Naive thymus-derived CD4-positive, alpha-beta T cell (primary cell): ENCODE measurements at regions not wholly inside any gene's neighbourhood (a gene's known extent, or its start where the extent isn't known, plus 50 kb on each side); places are given as distances from the start of the nearest gene placed in this dataset.

Experiments used
- ATAC-seq: fragments of 150-1000 bp; cut with Tn5 transposase; 2 replicates; pipeline ENCODE4 v1.10.0; 2021; ENCODE audit warnings: mild to moderate bottlenecking, moderate library complexity
- CTCF ChIA-PET: fragments of 350-600 bp; sonication (Branson Sonifier 250); formaldehyde crosslinking; loops from one replicate; lab custom pipeline; 2021; ENCODE audit warnings: antibody characterized with exemption; lab: Charles Lee
- POLR2A ChIA-PET: fragments of 350-600 bp; sonication (Branson Sonifier 250); formaldehyde crosslinking; loops from one replicate; lab custom pipeline; 2021; ENCODE audit warnings: antibody characterized with exemption, inconsistent platforms; lab: Charles Lee
- DNase-seq, 9 donors: peaks; one replicate each; pipeline versions ENCODE4 v3.0.0 to v3.0.0-alpha.2; 2020 to 2022; ENCODE audit warnings: mixed read lengths in 1 of 9
- H3K27ac ChIP-seq: one replicate; pipeline ENCODE4 v1.7.0; 2013; ENCODE audit warnings: mild to moderate bottlenecking, low read depth, low read length, moderate library complexity
- H3K27me3 ChIP-seq, 2 donors: one replicate each; pipeline ENCODE4 v1.7.0; 2013; ENCODE audit warnings: low read length in 2 of 2, mild to moderate bottlenecking in 2 of 2, moderate library complexity in 2 of 2; ENCODE audit not compliant: control insufficient read depth in 2 of 2, insufficient read depth in 2 of 2
- H3K36me3 ChIP-seq, 3 experiments: 1 replicate in 2 of 3; 2 replicates in 1 of 3; pipeline ENCODE4 v1.7.0; 2013; ENCODE audit warnings: low read length in 3 of 3, mild to moderate bottlenecking in 3 of 3, moderate library complexity in 1 of 3; ENCODE audit not compliant: insufficient read depth in 3 of 3, control insufficient read depth in 2 of 3
- H3K4me1 ChIP-seq, 2 donors: one replicate each; pipeline ENCODE4 v1.7.0; 2013; ENCODE audit warnings: low read length in 2 of 2, mild to moderate bottlenecking in 2 of 2, moderate library complexity in 1 of 2; ENCODE audit not compliant: control insufficient read depth in 2 of 2, insufficient read depth in 2 of 2
- H3K4me3 ChIP-seq: 2 replicates; pipeline ENCODE4 v1.7.0; 2013; ENCODE audit warnings: mild to moderate bottlenecking, low read length
- H3K9me3 ChIP-seq, 3 experiments: 1 replicate in 2 of 3; 2 replicates in 1 of 3; pipeline ENCODE4 v1.7.0; 2013; ENCODE audit warnings: low read length in 3 of 3; ENCODE audit not compliant: control insufficient read depth in 2 of 3
- H3K27ac Mint-ChIP-seq, 9 donors: one replicate each; pipeline ENCODE4 v1.8.0; 2020 to 2022; ENCODE audit warnings: mixed read lengths in 9 of 9, mild to moderate bottlenecking in 8 of 9, moderate library complexity in 5 of 9, inconsistent platforms in 2 of 9
- H3K27me3 Mint-ChIP-seq, 5 donors: one replicate each; pipeline ENCODE4 v1.8.0; 2021 to 2022; ENCODE audit warnings: mixed read lengths in 5 of 5, mild to moderate bottlenecking in 1 of 5
- H3K36me3 Mint-ChIP-seq, 5 donors: one replicate each; pipeline ENCODE4 v1.8.0; 2020 to 2022; ENCODE audit warnings: mixed read lengths in 5 of 5, mild to moderate bottlenecking in 3 of 5, inconsistent platforms in 1 of 5
- H3K4me1 Mint-ChIP-seq, 7 donors: one replicate each; pipeline ENCODE4 v1.8.0; 2020 to 2022; ENCODE audit warnings: mixed read lengths in 7 of 7, mild to moderate bottlenecking in 3 of 7, inconsistent platforms in 1 of 7
- H3K4me3 Mint-ChIP-seq, 10 donors: one replicate each; pipeline ENCODE4 v1.8.0; 2020 to 2022; ENCODE audit warnings: mild to moderate bottlenecking in 10 of 10, mixed read lengths in 10 of 10, moderate library complexity in 6 of 10, inconsistent platforms in 2 of 10
- H3K9me3 Mint-ChIP-seq, 11 donors: one replicate each; pipeline ENCODE4 v1.8.0; 2020 to 2022; ENCODE audit warnings: mixed read lengths in 11 of 11, mild to moderate bottlenecking in 4 of 11, inconsistent platforms in 1 of 11, moderate library complexity in 1 of 11
- intact Hi-C, 2 donors: fragments of 100-400 bp; cut with micrococcal nuclease; formaldehyde crosslinking; loops; one replicate each; pipeline ENCODE4 v1.15.1; 2023

- Mint-ChIP-seq H3K4me3 (no peak overlapping the region), H3K4me1 (peaks cover 0 to 6% (median 0%) of the 10 kb centered on the region in 7 donors), H3K27me3 (peaks cover 0 to 8% (median 0%) of the 10 kb centered on the region in 5 donors), H3K27ac (no peak overlapping the region), H3K36me3 (no peaks in the 10 kb centered on the region), H3K9me3 (peaks cover 0 to 1% (median 0%) of the 10 kb centered on the region in 11 donors)
- DNase-seq (no peak), ATAC-seq (no peak)
- Histone ChIP-seq H3K9me3 (no peaks in the 10 kb centered on the region), H3K27ac (no peak overlapping the region), H3K27me3 (no peaks in the 10 kb centered on the region), H3K4me1 (no peaks in the 10 kb centered on the region), H3K4me3 (no peak overlapping the region), H3K36me3 (no peaks in the 10 kb centered on the region)
- CTCF ChIA-PET: no interaction called here
- intact Hi-C loops: no loop called here
- POLR2A ChIA-PET: no interaction called here
Observed at GRCh38 chr13:76733671-76734070, 152.5 kb downstream of the KCTD12 start.

DNA sequence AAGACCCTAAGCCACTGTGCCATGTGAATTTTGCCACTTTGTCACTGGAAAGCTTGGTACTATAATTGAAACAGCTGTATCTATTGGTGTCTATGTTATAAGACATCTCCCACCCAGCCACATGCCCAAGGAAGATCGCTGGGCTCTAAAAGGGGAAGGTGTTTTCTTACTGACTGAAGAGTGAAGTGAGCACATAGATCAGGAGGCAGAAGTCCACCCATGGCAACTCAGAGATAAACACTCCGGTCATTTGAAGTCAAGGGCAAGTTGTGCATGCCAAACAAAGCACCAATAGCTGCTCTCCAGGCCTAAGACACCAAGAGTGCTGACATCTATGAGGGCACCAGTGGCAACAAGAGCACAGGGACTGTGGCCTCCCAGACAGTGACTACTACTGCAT, 153.8 kb downstream of the KCTD12 start:
- Histone ChIP-seq H3K36me3 (no peaks in the 10 kb centered on the region), H3K9me3 (no peaks in the 10 kb centered on the region), H3K4me3 (no peak overlapping the region), H3K4me1 (no peaks in the 10 kb centered on the region), H3K27me3 (no peaks in the 10 kb centered on the region), H3K27ac (no peak overlapping the region)
- no peak overlapping the region for H3K4me3 Mint-ChIP-seq
- H3K27ac Mint-ChIP-seq: no peak overlapping the region
- H3K9me3 Mint-ChIP-seq: peaks cover 0 to 1% (median 0%) of the 10 kb centered on the region in 11 donors
- H3K4me1 Mint-ChIP-seq: peaks cover 0 to 1% (median 0%) of the 10 kb centered on the region in 7 donors
- DNase-seq: no peak
- CTCF ChIA-PET: no interaction called here
- H3K27me3 Mint-ChIP-seq: peaks cover 0 to 5% (median 0%) of the 10 kb centered on the region in 5 donors
- no peaks in the 10 kb centered on the region for H3K36me3 Mint-ChIP-seq
- POLR2A ChIA-PET: no interaction called here
- peak; percentile 49 for ATAC-seq
- intact Hi-C loops: no loop called here

DNA sequence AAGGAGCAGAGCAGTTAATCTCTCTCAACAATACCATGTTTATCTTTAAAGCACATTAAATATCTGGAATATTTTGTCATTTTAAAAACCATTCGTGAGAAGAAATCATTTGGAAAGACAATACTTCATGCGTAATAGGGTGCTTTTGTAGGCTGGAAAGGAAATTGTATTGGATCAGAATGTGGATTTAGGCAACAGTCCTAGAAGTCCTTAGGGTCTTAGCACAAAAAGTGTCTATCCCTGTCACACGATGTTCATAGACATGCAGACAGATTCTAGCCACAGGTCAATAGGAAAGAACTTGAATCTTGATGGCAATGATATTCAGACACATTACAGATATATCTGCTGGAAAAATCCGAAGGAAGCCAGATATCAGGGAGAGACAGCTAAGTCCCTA, 156.0 kb downstream of the KCTD12 start:
- peaks cover 0 to 5% (median 3%) of the 10 kb centered on the region in 5 donors for H3K27me3 Mint-ChIP-seq
- Histone ChIP-seq H3K4me3 (no peak overlapping the region), H3K27me3 (no peaks in the 10 kb centered on the region), H3K36me3 (no peaks in the 10 kb centered on the region), H3K27ac (no peak overlapping the region), H3K4me1 (no peaks in the 10 kb centered on the region), H3K9me3 (no peaks in the 10 kb centered on the region)
- intact Hi-C loops: no loop called here
- ChIA-PET POLR2A (no interaction called here), CTCF (no interaction called here)
- H3K4me3 Mint-ChIP-seq: no peak overlapping the region
- H3K36me3 Mint-ChIP-seq: no peaks in the 10 kb centered on the region
- peaks cover 0 to 6% (median 2%) of the 10 kb centered on the region in 11 donors for H3K9me3 Mint-ChIP-seq
- H3K27ac Mint-ChIP-seq: no peak overlapping the region
- no peak for DNase-seq
- peaks cover 0 to 1% (median 0%) of the 10 kb centered on the region in 7 donors for H3K4me1 Mint-ChIP-seq
- ATAC-seq: no peak

DNA sequence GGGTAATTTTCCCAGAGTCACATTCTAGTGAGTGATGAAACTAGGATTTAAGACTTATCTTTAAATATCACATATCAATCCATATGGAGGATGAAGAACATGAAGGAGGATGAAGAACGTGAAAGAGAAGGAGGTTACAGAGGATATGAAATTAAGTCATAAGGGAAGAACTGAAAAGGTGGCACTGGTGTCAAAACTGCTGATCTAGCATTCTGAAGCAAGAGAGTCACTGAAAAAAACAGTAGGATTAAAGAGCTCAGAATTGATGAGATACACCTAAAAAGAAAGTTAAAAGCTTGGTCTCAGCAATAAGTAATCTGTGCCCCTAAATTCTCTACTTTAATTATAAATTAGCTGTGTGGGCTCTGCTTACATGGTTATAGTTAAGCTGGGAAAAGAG, 156.5 kb downstream of the KCTD12 start:
- Mint-ChIP-seq H3K4me1 (peaks cover 0 to 1% (median 0%) of the 10 kb centered on the region in 7 donors), H3K36me3 (no peaks in the 10 kb centered on the region), H3K27me3 (peaks cover 0 to 5% (median 3%) of the 10 kb centered on the region in 5 donors), H3K9me3 (peaks cover 0 to 6% (median 2%) of the 10 kb centered on the region in 11 donors), H3K4me3 (no peak overlapping the region), H3K27ac (no peak overlapping the region)
- H3K27ac ChIP-seq: no peak overlapping the region
- DNase-seq: no peak
- H3K36me3 ChIP-seq: no peaks in the 10 kb centered on the region
- ChIA-PET CTCF (no interaction called here), POLR2A (interaction anchor here (0.7 kb wide), 1 partner anchor 968 kb away, joined by 3 read pairs; no protein-coding TSS in a partner anchor)
- intact Hi-C loops: no loop called here
- H3K27me3 ChIP-seq: no peaks in the 10 kb centered on the region
- no peaks in the 10 kb centered on the region for H3K9me3 ChIP-seq
- no peaks in the 10 kb centered on the region for H3K4me1 ChIP-seq
- no peak overlapping the region for H3K4me3 ChIP-seq
- ATAC-seq: no peak

DNA sequence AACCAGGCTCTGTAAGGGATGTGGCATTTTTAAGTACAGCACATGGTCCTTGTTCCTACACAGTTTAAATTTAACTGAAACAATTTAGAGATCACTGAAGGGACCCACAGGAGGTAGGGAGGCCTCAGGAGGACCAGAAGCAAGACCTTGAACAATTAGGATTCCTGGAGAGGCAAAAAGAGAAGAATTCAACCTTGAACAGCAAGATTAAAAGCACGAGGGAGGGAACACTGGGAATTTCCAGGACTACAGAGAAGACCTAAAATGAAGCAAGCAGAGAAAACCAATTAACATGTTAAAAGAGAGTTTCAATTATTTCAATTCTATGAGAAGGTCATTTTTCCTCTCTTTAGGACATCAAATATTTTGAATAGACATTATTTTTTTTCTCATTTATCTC, 160.3 kb downstream of the KCTD12 start:
- Mint-ChIP-seq H3K27ac (no peak overlapping the region), H3K9me3 (peaks cover 0 to 6% (median 2%) of the 10 kb centered on the region in 11 donors), H3K4me3 (no peak overlapping the region), H3K27me3 (peaks cover 0 to 3% (median 0%) of the 10 kb centered on the region in 5 donors), H3K4me1 (no peaks in the 10 kb centered on the region), H3K36me3 (no peaks in the 10 kb centered on the region)
- ATAC-seq (no peak), DNase-seq (no peak)
- Histone ChIP-seq H3K4me1 (peaks cover 0 to 8% of the 10 kb centered on the region in 2 donors), H3K27ac (no peak overlapping the region), H3K36me3 (no peaks in the 10 kb centered on the region), H3K9me3 (no peaks in the 10 kb centered on the region), H3K27me3 (no peaks in the 10 kb centered on the region), H3K4me3 (no peak overlapping the region)
- intact Hi-C loops: no loop called here
- POLR2A ChIA-PET: no interaction called here
- CTCF ChIA-PET: no interaction called here

GRCh38 chr13:76725211-76725610, 161.0 kb downstream of the KCTD12 start:
- Histone ChIP-seq H3K9me3 (no peaks in the 10 kb centered on the region), H3K36me3 (no peaks in the 10 kb centered on the region), H3K4me3 (no peak overlapping the region), H3K27me3 (no peaks in the 10 kb centered on the region), H3K27ac (no peak overlapping the region), H3K4me1 (peaks cover 0 to 8% of the 10 kb centered on the region in 2 donors)
- Mint-ChIP-seq H3K36me3 (no peaks in the 10 kb centered on the region), H3K9me3 (peaks cover 0 to 6% (median 2%) of the 10 kb centered on the region in 11 donors), H3K27ac (peak overlapping the region in 1 of 9 donors; percentile 12), H3K4me1 (no peaks in the 10 kb centered on the region), H3K4me3 (no peak overlapping the region), H3K27me3 (peaks cover 0 to 3% (median 0%) of the 10 kb centered on the region in 5 donors)
- POLR2A ChIA-PET: no interaction called here
- ATAC-seq (no peak), DNase-seq (no peak)
- intact Hi-C loops: no loop called here
- CTCF ChIA-PET: interaction anchor here (0.6 to 0.7 kb wide), 2 partner anchors 521 to 1297 kb away, joined by 3 read pairs; no protein-coding TSS in a partner anchor

- ChIA-PET CTCF (interaction anchor here (0.7 kb wide), 1 partner anchor 179 kb away, joined by 3 read pairs; no protein-coding TSS in a partner anchor), POLR2A (interaction anchor here (1.0 kb wide), 1 partner anchor 159 kb away, joined by 3 read pairs; no protein-coding TSS in a partner anchor)
- H3K36me3 Mint-ChIP-seq: no peaks in the 10 kb centered on the region
- H3K4me1 Mint-ChIP-seq: no peaks in the 10 kb centered on the region
- no peak overlapping the region for H3K4me3 Mint-ChIP-seq
- H3K27ac Mint-ChIP-seq: no peak overlapping the region
- Histone ChIP-seq H3K9me3 (no peaks in the 10 kb centered on the region), H3K27ac (no peak overlapping the region), H3K36me3 (no peaks in the 10 kb centered on the region), H3K4me1 (peaks cover 0 to 8% of the 10 kb centered on the region in 2 donors), H3K27me3 (no peaks in the 10 kb centered on the region), H3K4me3 (no peak overlapping the region)
- H3K9me3 Mint-ChIP-seq: peaks cover 0 to 6% (median 2%) of the 10 kb centered on the region in 11 donors
- peaks cover 0 to 3% (median 0%) of the 10 kb centered on the region in 5 donors for H3K27me3 Mint-ChIP-seq
- ATAC-seq (no peak), DNase-seq (no peak)
- intact Hi-C loops: no loop called here
Observed at GRCh38 chr13:76724421-76724820, 161.8 kb downstream of the KCTD12 start.
